ENCODE measurements at regions not wholly inside any gene's neighbourhood (a gene's known extent, or its start where the extent isn't known, plus 50 kb on each side); places are given as distances from the start of the nearest gene placed in this dataset.

GRCh38 chr5:167426501-167426900 lies 864.9 kb upstream of the WWC1 start:
- TF ChIP-seq ZC3H10 (CRISPR knock-in tag; IDR thresholded peaks at IDR 0.05) (no peak), GLIS3 (CRISPR knock-in tag; IDR thresholded peaks at IDR 0.05) (no peak), ZNF565 (CRISPR knock-in tag; conservative IDR thresholded peaks at IDR 0.05; ENCODE audit: low read depth) (no peak)

All from SK-N-SH treated with all-trans-retinoic acid at 6 μM for 48 hours (cell line).